AG09309 (cell line): ENCODE measurements at regions not wholly inside any gene's neighbourhood (a gene's known extent, or its start where the extent isn't known, plus 50 kb on each side); places are given as distances from the start of the nearest gene placed in this dataset.
"Not testable (repeated sequence)": the region's sequence is repeated elsewhere in the genome, so short reads cannot be mapped to it uniquely, and the experiment has no call there.

Experiments
- DNase-seq: peaks from one replicate; pipeline ENCODE4 v3.0.0-alpha.2; 2010; ENCODE audit warnings: low read depth
- H3K4me3 ChIP-seq: 2 replicates; pipeline ENCODE4 v1.5.1; 2011; ENCODE audit warnings: mild to moderate bottlenecking, low read depth, low read length, moderate library complexity; ENCODE audit not compliant: control insufficient read depth
- CTCF ChIP-seq: IDR thresholded peaks from 2 replicates; pipeline ENCODE4 v1.5.1; 2011; ENCODE audit warnings: mild to moderate bottlenecking, low read depth, low read length, inconsistent platforms; ENCODE audit not compliant: insufficient read depth, control insufficient read depth; ENCODE audit errors: missing control alignments

- no peak for TF ChIP-seq CTCF
- no peak for DNase-seq
- no peak overlapping the region for H3K4me3 ChIP-seq
Measured at GRCh38 chr14:86782092-86782580, 1210.8 kb downstream of the GALC start.

DNA sequence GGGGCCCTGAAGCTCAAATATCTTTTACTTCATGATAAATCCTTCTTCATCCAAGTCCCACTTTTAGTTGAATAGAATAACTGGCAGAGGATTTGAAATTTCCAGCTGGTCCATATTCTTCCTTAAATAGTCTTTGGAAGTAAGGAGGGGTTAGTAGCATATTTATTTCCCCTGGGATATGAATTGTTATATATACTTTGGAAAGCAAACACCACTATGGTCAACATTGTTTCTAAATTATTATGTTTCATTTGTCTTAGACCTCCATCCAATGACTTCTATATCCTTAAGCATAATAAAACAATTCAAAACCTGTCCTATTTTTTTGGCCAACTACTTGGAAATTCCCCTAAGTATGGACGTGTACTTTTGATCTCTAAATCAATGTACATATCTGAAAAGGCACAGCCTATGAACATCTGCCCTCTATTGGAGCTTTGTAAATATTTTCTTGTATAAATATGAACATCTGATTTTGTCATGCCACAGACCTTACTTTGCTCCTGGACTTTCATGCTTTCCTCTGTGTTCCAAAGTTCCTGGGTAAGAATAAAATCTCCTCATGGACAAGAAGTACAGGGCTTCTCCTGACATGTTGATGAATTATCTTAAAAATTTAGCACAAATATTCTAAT, 1212.0 kb downstream of the GALC start:
- H3K4me3 ChIP-seq, result no peak overlapping the region
- no peak for TF ChIP-seq CTCF
- DNase-seq, result no peak

DNA sequence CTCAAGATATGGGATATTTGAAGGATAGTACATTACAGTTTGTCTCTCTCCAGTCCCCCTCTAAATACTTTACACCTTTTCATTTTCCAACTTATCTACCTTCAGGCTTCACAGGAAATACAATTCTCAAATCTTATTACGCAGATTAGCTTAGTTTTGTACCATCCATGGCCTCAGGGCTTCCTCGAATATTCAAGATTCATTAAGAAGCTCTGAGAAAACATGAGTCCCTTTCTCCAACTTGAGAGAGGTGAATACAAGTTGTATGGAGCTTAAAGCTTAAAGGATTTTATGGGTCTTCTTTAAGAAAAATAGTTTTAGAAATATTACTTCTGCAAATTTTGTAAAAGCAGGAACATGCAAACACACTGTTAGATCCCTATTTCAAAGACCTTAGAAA, 1212.5 kb downstream of the GALC start:
- no peak overlapping the region for H3K4me3 ChIP-seq
- no peak for TF ChIP-seq CTCF
- no peak for DNase-seq

- no peak overlapping the region for H3K4me3 ChIP-seq
- TF ChIP-seq CTCF, result no peak
- no peak for DNase-seq
Measured at GRCh38 chr14:86779416-86779815, 1213.6 kb downstream of the GALC start.

DNA sequence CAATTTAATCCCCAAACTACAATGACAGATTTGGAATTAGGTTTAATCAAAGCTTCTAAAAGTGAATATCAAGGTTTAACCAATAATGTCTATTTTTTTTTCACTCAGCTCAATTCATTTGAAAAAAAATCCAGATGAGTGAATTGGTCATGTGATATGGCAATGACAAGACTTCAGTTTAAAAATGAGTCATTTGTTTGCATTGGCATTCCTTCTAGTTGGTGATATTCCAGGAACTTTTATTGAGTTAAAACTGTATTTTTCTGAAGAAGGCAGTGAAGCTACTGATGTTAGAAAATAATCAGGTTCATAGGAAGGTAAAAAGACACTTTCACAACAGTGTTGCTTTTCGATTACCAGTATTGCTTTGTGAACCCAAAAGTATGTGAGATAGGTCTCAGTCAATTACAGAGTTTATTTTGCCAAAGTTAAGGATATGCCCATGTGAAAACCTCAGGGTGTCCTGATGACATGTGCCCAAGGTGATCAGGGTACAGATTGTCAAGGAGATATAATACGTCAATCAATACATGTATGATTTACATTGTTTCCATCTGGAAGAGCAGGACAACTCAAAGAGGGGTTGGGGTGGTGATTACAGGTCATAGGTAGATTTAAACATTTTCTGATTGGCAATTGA, 1214.9 kb downstream of the GALC start:
- no peak for TF ChIP-seq CTCF
- no peak overlapping the region for H3K4me3 ChIP-seq
- no peak for DNase-seq

GRCh38 chr14:86775896-86776295, 1217.1 kb downstream of the GALC start:
- not testable (repeated sequence) for DNase-seq, H3K4me3 ChIP-seq

DNA sequence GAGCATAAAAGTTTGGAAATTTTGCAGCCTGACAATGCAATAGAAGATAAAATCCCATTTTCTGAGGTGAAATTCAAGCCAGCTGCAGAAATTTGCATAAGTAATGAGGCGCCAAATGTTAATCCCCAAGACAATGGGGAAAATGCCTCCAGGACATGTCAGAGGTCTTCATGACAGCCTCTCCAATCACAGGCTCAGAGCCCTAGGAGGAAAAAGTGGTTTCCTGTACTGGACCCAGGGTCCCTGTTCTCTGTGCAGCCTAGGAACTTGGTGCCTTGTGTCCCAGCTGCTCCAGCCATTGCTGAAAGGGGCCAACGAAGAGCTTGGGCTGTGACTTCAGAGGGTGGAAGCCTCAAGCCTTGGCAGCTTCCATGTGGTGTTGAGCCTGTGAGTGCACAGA, 1218.1 kb downstream of the GALC start:
- no peak overlapping the region for H3K4me3 ChIP-seq
- no peak for DNase-seq
- TF ChIP-seq CTCF, result no peak
